Tibial nerve (tissue), 4 donors: ENCODE measurements at regions not wholly inside any gene's neighbourhood (a gene's known extent, or its start where the extent isn't known, plus 50 kb on each side); places are given as distances from the start of the nearest gene placed in this dataset.

ENCODE experiments used
- DNase-seq, 2 donors: peaks; one replicate each; pipeline ENCODE4 v3.0.0-alpha.2; 2019; ENCODE audit warnings: low spot score in 2 of 2
- H3K27ac ChIP-seq, 4 donors: fragments of 200-600 bp; sonication (generic) in 3 of 4; one replicate each; pipeline ENCODE4 v1.5.1; 2017 to 2019; ENCODE audit warnings: mild to moderate bottlenecking in 1 of 4
- H3K27me3 ChIP-seq, 2 donors: fragments of 200-600 bp; sonication (generic) in 1 of 2; one replicate each; pipeline versions ENCODE4 v1.5.1 to v1.6.0; 2017 to 2019
- H3K36me3 ChIP-seq, 3 donors: fragments of 200-600 bp; sonication (generic); one replicate each; pipeline ENCODE4 v1.5.1; 2018 to 2019
- H3K4me1 ChIP-seq, 4 donors: fragments of 200-600 bp; sonication (generic) in 3 of 4; one replicate each; pipeline ENCODE4 v1.5.1; 2017 to 2019
- H3K4me3 ChIP-seq, 4 donors: fragments of 200-600 bp; sonication (generic) in 3 of 4; one replicate each; pipeline ENCODE4 v1.5.1; 2017 to 2019; ENCODE audit warnings: mild to moderate bottlenecking in 1 of 4, moderate library complexity in 1 of 4
- H3K9me3 ChIP-seq, 4 donors: fragments of 200-600 bp; sonication (generic) in 3 of 4; one replicate each; pipeline ENCODE4 v1.5.1; 2017 to 2019
- EP300 ChIP-seq, 2 donors: sonication (generic); formaldehyde crosslinking; IDR thresholded peaks; one replicate each; pipeline ENCODE4 v1.6.1; 2017; ENCODE audit warnings: antibody characterized with exemption in 2 of 2, mild to moderate bottlenecking in 1 of 2
- POLR2A ChIP-seq, 2 donors: fragments of 450-650 bp; IDR thresholded peaks; one replicate each; pipeline ENCODE4 v1.6.1; 2017; ENCODE audit warnings: antibody characterized with exemption in 2 of 2, mild to moderate bottlenecking in 2 of 2, moderate library complexity in 2 of 2
- WGBS, 2 donors: methylation state at CpG; one replicate each; pipeline ENCODE4 v1.1.5; 2018; 5-methylcytosine and 5-hydroxymethylcytosine counted together
- TF ChIP-seq, protein P1 (sequence below), 5 experiments: fragments of 200-600 bp in 3 of 5; fragments of 450-650 bp in 2 of 5; sonication (generic) in 3 of 5; IDR thresholded peaks; one replicate each; pipeline ENCODE4 v1.5.1; 2016 to 2019; ENCODE audit warnings: antibody characterized with exemption in 5 of 5, mild to moderate bottlenecking in 3 of 5, moderate library complexity in 2 of 5

GRCh38 chr2:8403876-8404275 is 278.0 kb upstream of the ID2 start:
- H3K27ac ChIP-seq, result no peak overlapping the region
- H3K4me1 ChIP-seq, result no peaks in the 10 kb centered on the region
- no peaks in the 10 kb centered on the region for H3K9me3 ChIP-seq
- H3K36me3 ChIP-seq, result no peaks in the 10 kb centered on the region
- H3K27me3 ChIP-seq, result no peaks in the 10 kb centered on the region
- TF ChIP-seq EP300 (IDR thresholded peaks at IDR 0.05), result no peak
- WGBS, 2 donors, result 86 to 88% methylated on average over 6 of the region's 6 CpGs
- DNase-seq, result no peak
- no peak overlapping the region for H3K4me3 ChIP-seq

GRCh38 chr2:8405334-8405733 is 276.5 kb upstream of the ID2 start:
- no peak for DNase-seq
- no peak overlapping the region for H3K27ac ChIP-seq
- TF ChIP-seq, protein P1, sequence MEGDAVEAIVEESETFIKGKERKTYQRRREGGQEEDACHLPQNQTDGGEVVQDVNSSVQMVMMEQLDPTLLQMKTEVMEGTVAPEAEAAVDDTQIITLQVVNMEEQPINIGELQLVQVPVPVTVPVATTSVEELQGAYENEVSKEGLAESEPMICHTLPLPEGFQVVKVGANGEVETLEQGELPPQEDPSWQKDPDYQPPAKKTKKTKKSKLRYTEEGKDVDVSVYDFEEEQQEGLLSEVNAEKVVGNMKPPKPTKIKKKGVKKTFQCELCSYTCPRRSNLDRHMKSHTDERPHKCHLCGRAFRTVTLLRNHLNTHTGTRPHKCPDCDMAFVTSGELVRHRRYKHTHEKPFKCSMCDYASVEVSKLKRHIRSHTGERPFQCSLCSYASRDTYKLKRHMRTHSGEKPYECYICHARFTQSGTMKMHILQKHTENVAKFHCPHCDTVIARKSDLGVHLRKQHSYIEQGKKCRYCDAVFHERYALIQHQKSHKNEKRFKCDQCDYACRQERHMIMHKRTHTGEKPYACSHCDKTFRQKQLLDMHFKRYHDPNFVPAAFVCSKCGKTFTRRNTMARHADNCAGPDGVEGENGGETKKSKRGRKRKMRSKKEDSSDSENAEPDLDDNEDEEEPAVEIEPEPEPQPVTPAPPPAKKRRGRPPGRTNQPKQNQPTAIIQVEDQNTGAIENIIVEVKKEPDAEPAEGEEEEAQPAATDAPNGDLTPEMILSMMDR (IDR thresholded peaks at IDR 0.05), result no peak
- TF ChIP-seq POLR2A (IDR thresholded peaks at IDR 0.05) (no peak), EP300 (IDR thresholded peaks at IDR 0.05) (no peak)
- no peaks in the 10 kb centered on the region for H3K4me1 ChIP-seq
- H3K4me3 ChIP-seq, result no peak overlapping the region
- no peaks in the 10 kb centered on the region for H3K27me3 ChIP-seq
- WGBS, 2 donors, result 94 to 96% methylated on average over 3 of the region's 3 CpGs
- no peaks in the 10 kb centered on the region for H3K36me3 ChIP-seq
- no peaks in the 10 kb centered on the region for H3K9me3 ChIP-seq

GRCh38 chr2:8406271-8406670 is 275.6 kb upstream of the ID2 start:
- no peak overlapping the region for H3K4me3 ChIP-seq
- no peaks in the 10 kb centered on the region for H3K4me1 ChIP-seq
- H3K9me3 ChIP-seq, result no peaks in the 10 kb centered on the region
- TF ChIP-seq POLR2A (IDR thresholded peaks at IDR 0.05) (no peak), EP300 (IDR thresholded peaks at IDR 0.05) (no peak)
- TF ChIP-seq, protein P1 (IDR thresholded peaks at IDR 0.05), result no peak
- no peaks in the 10 kb centered on the region for H3K36me3 ChIP-seq
- DNase-seq, result no peak
- 78 to 95% methylated on average over 7 of the region's 7 CpGs for WGBS, 2 donors
- no peak overlapping the region for H3K27ac ChIP-seq
- no peaks in the 10 kb centered on the region for H3K27me3 ChIP-seq

DNA sequence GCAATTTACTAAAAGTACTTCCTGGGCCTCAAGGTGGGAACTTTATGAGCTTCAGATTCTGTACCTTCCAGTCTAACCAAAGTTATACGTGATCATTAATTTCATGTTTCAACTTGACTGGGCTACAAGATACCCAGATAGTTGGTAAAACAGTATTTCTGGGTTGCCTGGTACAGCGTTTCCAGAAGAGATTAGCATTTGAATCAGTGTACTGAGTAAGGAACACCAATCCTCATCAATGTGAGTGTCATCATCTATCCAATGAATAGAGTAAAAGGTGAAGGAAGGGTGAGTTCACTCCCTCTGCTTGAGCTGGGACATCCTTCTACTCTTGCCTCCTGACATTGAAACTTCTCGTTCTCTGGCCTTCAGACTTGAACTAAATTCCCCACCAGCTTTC is 274.5 kb upstream of the ID2 start:
- TF ChIP-seq EP300 (IDR thresholded peaks at IDR 0.05) (no peak), POLR2A (IDR thresholded peaks at IDR 0.05) (no peak)
- TF ChIP-seq, protein P1 (IDR thresholded peaks at IDR 0.05), result no peak
- DNase-seq, result no peak
- 94 to 95% methylated on average over 3 of the region's 3 CpGs for WGBS, 2 donors
- Histone ChIP-seq H3K4me1 (peaks cover 0 to 4% (median 2%) of the 10 kb centered on the region in 4 donors), H3K27me3 (no peaks in the 10 kb centered on the region), H3K36me3 (no peaks in the 10 kb centered on the region), H3K4me3 (no peak overlapping the region), H3K9me3 (no peaks in the 10 kb centered on the region), H3K27ac (no peak overlapping the region)

DNA sequence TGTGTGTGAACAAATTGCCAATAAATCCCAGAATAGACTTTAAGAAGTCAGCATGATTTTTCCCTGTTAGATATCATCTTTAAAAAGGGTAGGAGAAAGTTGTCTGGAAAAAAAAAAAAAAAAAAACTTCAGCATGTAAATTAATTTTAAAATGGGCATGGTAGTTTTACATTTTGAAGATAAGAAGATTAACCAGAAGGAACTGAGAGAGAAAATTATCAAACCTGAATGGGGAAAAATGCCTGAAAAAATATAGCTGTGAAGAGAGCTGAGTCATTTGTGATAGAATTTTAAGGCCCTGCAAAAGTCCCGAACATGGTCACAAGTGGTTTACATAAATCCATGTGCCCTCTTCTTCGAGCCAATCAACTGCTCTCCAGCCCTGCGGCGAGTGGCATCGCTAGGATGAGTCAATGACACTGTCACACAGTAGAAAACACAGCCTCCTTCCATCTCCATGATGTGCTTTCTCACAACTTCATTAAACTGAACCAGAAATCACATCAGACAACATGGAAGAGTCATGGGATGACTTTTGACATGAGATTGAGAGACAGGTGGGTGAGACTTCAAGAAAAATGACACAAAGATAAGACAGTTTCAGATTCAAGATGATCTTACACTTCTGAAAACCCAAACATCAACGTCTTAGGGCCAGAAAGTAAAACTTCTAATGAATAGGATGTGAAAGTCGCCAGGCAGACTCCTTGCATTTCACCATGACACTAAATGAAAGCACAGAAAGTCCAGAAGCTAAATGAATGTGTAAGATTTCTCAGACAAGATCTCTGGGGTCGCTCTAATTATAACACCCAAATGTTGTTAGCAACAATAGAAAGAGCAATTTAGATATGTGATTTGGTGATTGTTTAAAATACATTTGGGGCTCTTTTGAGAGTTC is 273.0 kb upstream of the ID2 start:
- no peaks in the 10 kb centered on the region for H3K9me3 ChIP-seq
- whole genome bisulfite sequencing, 2 donors, result 81 to 86% methylated on average over 8 of the region's 8 CpGs
- DNase-seq, result no peak
- no peak overlapping the region for H3K4me3 ChIP-seq
- TF ChIP-seq POLR2A (IDR thresholded peaks at IDR 0.05), result no peak
- TF ChIP-seq, protein P1 (IDR thresholded peaks at IDR 0.05), result no peak
- no peaks in the 10 kb centered on the region for H3K36me3 ChIP-seq
- no peaks in the 10 kb centered on the region for H3K27me3 ChIP-seq
- H3K4me1 ChIP-seq, result peaks cover 0 to 14% (median 2%) of the 10 kb centered on the region in 4 donors
- H3K27ac ChIP-seq, result no peak overlapping the region
